ENCODE measurements at regions not wholly inside any gene's neighbourhood (a gene's known extent, or its start where the extent isn't known, plus 50 kb on each side); places are given as distances from the start of the nearest gene placed in this dataset.

- Histone ChIP-seq H2BK120ac (ENCODE audit: low read depth, low read length, poor library complexity, severe bottlenecking) (no peak overlapping the region), H2BK15ac (ENCODE audit: low read depth, low read length) (no peak overlapping the region), H3K4ac (ENCODE audit: low read depth, low read length) (no peak overlapping the region), H3K23ac (ENCODE audit: insufficient read length, low read depth, low read length) (no peak overlapping the region), H4K8ac (replicated peaks; ENCODE audit: insufficient read length, low read depth, low read length) (no peak overlapping the region), H2AFZ (ENCODE audit: low read length) (no peak overlapping the region), H4K91ac (ENCODE audit: insufficient read length, low read depth, low read length) (no peak overlapping the region), H3K79me2 (ENCODE audit: insufficient read depth, low read length) (no peaks in the 10 kb centered on the region), H2BK20ac (ENCODE audit: low read depth, low read length, poor library complexity, severe bottlenecking) (no peak overlapping the region), H3K56ac (ENCODE audit: insufficient read length, low read depth, low read length) (no peak overlapping the region), H3K9me3 (ENCODE audit: control insufficient read depth, low read depth, low read length) (no peaks in the 10 kb centered on the region), H2BK5ac (ENCODE audit: insufficient read length, low read length) (no peak overlapping the region), H3K14ac (ENCODE audit: insufficient read depth, low read length) (no peak overlapping the region), H4K20me1 (ENCODE audit: control insufficient read depth, insufficient read depth, insufficient read length) (no peaks in the 10 kb centered on the region), H2AK5ac (ENCODE audit: insufficient read length, low read length) (no peak overlapping the region), H3K4me2 (ENCODE audit: insufficient read depth, insufficient read length, low read length) (no peak overlapping the region), H3K9ac (ENCODE audit: extremely low read depth, insufficient read length, low read length) (no peak overlapping the region), H3K18ac (ENCODE audit: insufficient read length, low read depth, low read length) (no peak overlapping the region), H2BK12ac (ENCODE audit: insufficient read length, low read depth, low read length) (no peak overlapping the region), H3K4me1 (ENCODE audit: insufficient read depth, low read length) (peaks cover 4% of the 10 kb centered on the region; the same call in 1 of the 2 replicates), H4K5ac (ENCODE audit: insufficient read length, low read depth, low read length) (no peak overlapping the region), H3K23me2 (ENCODE audit: insufficient read length, low read depth, low read length, poor library complexity, severe bottlenecking) (no peaks in the 10 kb centered on the region), H3K27me3 (ENCODE audit: insufficient read depth, low read length) (no peaks in the 10 kb centered on the region), H3K27ac (ENCODE audit: insufficient read length, low read depth, low read length) (no peak overlapping the region), H3T11ph (ENCODE audit: low read length) (no peak overlapping the region), H3K79me1 (ENCODE audit: insufficient read depth, low read depth, low read length, poor library complexity, severe bottlenecking) (no peaks in the 10 kb centered on the region)
- H3K9me3 Mint-ChIP-seq, result peaks cover 0 to 2% of the 10 kb centered on the region in 2 experiments; a peak in 2 of 5 replicates
- H3K27ac Mint-ChIP-seq, result peak overlapping the region in 1 of 3 experiments; percentile 24; a peak in 1 of 7 replicates
- no CpG with 5 or more reads among the region's 1 CpG for WGBS (ENCODE audit: extremely low coverage, insufficient read length, low lambda C conversion rate)
- no peaks in the 10 kb centered on the region for H3K36me3 Mint-ChIP-seq (ENCODE audit: insufficient read depth in 1 of 3, low read depth in 3 of 3)
- peaks cover 19 to 24% of the 10 kb centered on the region in 2 experiments for H3K4me1 Mint-ChIP-seq
- no peaks in the 10 kb centered on the region for H3K27me3 Mint-ChIP-seq (ENCODE audit: low read depth)
- no peak overlapping the region for H3K4me3 Mint-ChIP-seq
- no peak for TF ChIP-seq CTCF (conservative IDR thresholded peaks at IDR 0.05)
- no peak for DNase-seq
These were observed 665.7 kb upstream of the MDGA2 start for GRCh38 chr14:48341069-48341468.

Measured in H9 (cell line).